Mesenchymal stem cell (in vitro differentiated cells and primary cell): ENCODE measurements at regions not wholly inside any gene's neighbourhood (a gene's known extent, or its start where the extent isn't known, plus 50 kb on each side); places are given as distances from the start of the nearest gene placed in this dataset.
A peak's percentile ranks its signal among the peaks of the same experiment; 100 is the strongest.

ENCODE experiments used
- DNase-seq: peaks from one replicate; pipeline ENCODE4 v3.0.0-alpha.2; 2013
- H2AFZ ChIP-seq: one replicate; pipeline ENCODE4 v1.6.1; 2013; ENCODE audit warnings: low read depth, mild to moderate bottlenecking, control low read depth, inconsistent platforms, low read length, moderate library complexity
- H2AK5ac ChIP-seq: 2 replicates; pipeline ENCODE4 v1.6.1; 2013; ENCODE audit warnings: low read length, moderate library complexity, mild to moderate bottlenecking, inconsistent platforms; ENCODE audit not compliant: severe bottlenecking
- H2BK120ac ChIP-seq: one replicate; pipeline ENCODE4 v1.6.1; 2013; ENCODE audit warnings: low read depth, mild to moderate bottlenecking, inconsistent platforms, low read length, moderate library complexity
- H2BK12ac ChIP-seq, 2 experiments: one replicate each; pipeline ENCODE4 v1.6.1; 2013; ENCODE audit warnings: inconsistent platforms in 2 of 2, low read length in 2 of 2, mild to moderate bottlenecking in 2 of 2, moderate library complexity in 2 of 2, control low read depth in 1 of 2
- H2BK15ac ChIP-seq: one replicate; pipeline ENCODE4 v1.6.1; 2013; ENCODE audit warnings: mild to moderate bottlenecking, low read depth, inconsistent platforms; ENCODE audit not compliant: poor library complexity, severe bottlenecking
- H2BK5ac ChIP-seq: 2 replicates; pipeline ENCODE4 v1.6.1; 2013; ENCODE audit warnings: low read depth, mild to moderate bottlenecking, low read length, control low read depth, inconsistent platforms; ENCODE audit not compliant: poor library complexity, severe bottlenecking
- H3K14ac ChIP-seq, 2 experiments: one replicate each; pipeline ENCODE4 v1.6.1; 2013; ENCODE audit warnings: inconsistent platforms in 2 of 2, low read length in 2 of 2, control low read depth in 1 of 2, mild to moderate bottlenecking in 1 of 2, moderate library complexity in 1 of 2
- H3K18ac ChIP-seq, 2 experiments: one replicate each; pipeline ENCODE4 v1.6.1; 2013; ENCODE audit warnings: inconsistent platforms in 2 of 2, low read length in 2 of 2, control low read depth in 1 of 2, low read depth in 1 of 2, mild to moderate bottlenecking in 1 of 2
- H3K23ac ChIP-seq, 2 experiments: one replicate each; pipeline ENCODE4 v1.6.1; 2013; ENCODE audit warnings: inconsistent platforms in 2 of 2, low read length in 2 of 2, mild to moderate bottlenecking in 2 of 2, moderate library complexity in 2 of 2, control low read depth in 1 of 2
- H3K27ac ChIP-seq: 2 replicates; pipeline ENCODE4 v1.5.1; 2013; ENCODE audit warnings: mild to moderate bottlenecking, moderate library complexity, low read length, control low read depth, inconsistent platforms; ENCODE audit not compliant: poor library complexity, severe bottlenecking
- H3K27me3 ChIP-seq, 2 experiments: 2 replicates each; pipeline versions ENCODE4 v1.6.1 to v1.7.0; 2013; ENCODE audit warnings: low read length in 2 of 2, mild to moderate bottlenecking in 2 of 2, moderate library complexity in 2 of 2, control low read depth in 1 of 2, inconsistent platforms in 1 of 2; ENCODE audit not compliant: control insufficient read depth in 1 of 2, insufficient read depth in 1 of 2
- H3K36me3 ChIP-seq, 2 experiments: 2 replicates each; pipeline versions ENCODE4 v1.6.1 to v1.7.0; 2013; ENCODE audit warnings: low read length in 2 of 2, control low read depth in 1 of 2, inconsistent platforms in 1 of 2, low read depth in 1 of 2, mild to moderate bottlenecking in 1 of 2; ENCODE audit not compliant: insufficient read depth in 2 of 2, control insufficient read depth in 1 of 2
- H3K4ac ChIP-seq, 2 experiments: one replicate each; pipeline ENCODE4 v1.6.1; 2013; ENCODE audit warnings: inconsistent platforms in 2 of 2, low read length in 2 of 2, mild to moderate bottlenecking in 2 of 2, moderate library complexity in 2 of 2, control low read depth in 1 of 2, low read depth in 1 of 2
- H3K4me1 ChIP-seq: 2 replicates; pipeline ENCODE4 v1.6.1; 2013; ENCODE audit warnings: low read depth, low read length, control low read depth; ENCODE audit not compliant: control insufficient read depth, insufficient read depth
- H3K4me2 ChIP-seq: 2 replicates; pipeline ENCODE4 v1.6.1; 2013; ENCODE audit warnings: low read length, mild to moderate bottlenecking, inconsistent platforms; ENCODE audit not compliant: poor library complexity, severe bottlenecking
- H3K4me3 ChIP-seq, 2 experiments: 2 replicates each; pipeline versions ENCODE4 v1.5.1 to v1.7.0; 2013; ENCODE audit warnings: low read length in 2 of 2, mild to moderate bottlenecking in 2 of 2, control low read depth in 1 of 2, low read depth in 1 of 2; ENCODE audit not compliant: insufficient read depth in 1 of 2
- H3K79me1 ChIP-seq: replicated peaks from 2 replicates; pipeline ENCODE4 v1.6.1; 2013; ENCODE audit warnings: mild to moderate bottlenecking, control low read depth, low read length, inconsistent platforms; ENCODE audit not compliant: poor library complexity, severe bottlenecking
- H3K9ac ChIP-seq: 2 replicates; pipeline ENCODE4 v1.7.0; 2013; ENCODE audit warnings: mild to moderate bottlenecking, low read length, moderate library complexity
- H3K9me3 ChIP-seq: 2 replicates; pipeline ENCODE4 v1.7.0; 2013; ENCODE audit warnings: mild to moderate bottlenecking, low read length; ENCODE audit not compliant: control insufficient read depth
- H4K8ac ChIP-seq: one replicate; pipeline ENCODE4 v1.6.1; 2013; ENCODE audit warnings: inconsistent platforms, mild to moderate bottlenecking, low read length, moderate library complexity
- H4K91ac ChIP-seq: one replicate; pipeline ENCODE4 v1.6.1; 2013; ENCODE audit warnings: mild to moderate bottlenecking, low read length, inconsistent platforms
- WGBS: methylation state at CpG from one replicate; pipeline ENCODE4 v1.1.7; 2013; ENCODE audit warnings: mixed read lengths; 5-methylcytosine and 5-hydroxymethylcytosine counted together

DNA sequence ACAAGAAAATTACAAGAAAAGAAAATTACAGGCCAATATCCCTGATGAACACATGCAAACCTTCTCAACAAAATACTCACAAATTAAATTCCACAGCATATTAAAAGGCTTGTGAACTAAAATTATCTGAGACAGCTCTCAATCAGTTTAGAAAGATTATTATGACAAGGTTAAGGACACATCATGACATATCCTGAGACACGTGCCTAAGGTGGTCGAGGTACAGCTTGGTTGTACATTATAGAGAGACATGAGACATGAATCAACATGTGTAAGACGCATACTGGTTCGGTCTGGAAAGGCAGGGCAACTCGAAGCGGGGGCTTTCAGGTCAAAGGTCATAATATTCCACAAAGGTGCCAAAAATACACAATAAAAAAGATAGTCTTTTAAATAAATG is 598.3 kb upstream of the REG3G start:
- no peak overlapping the region for H3K27ac ChIP-seq
- no peaks in the 10 kb centered on the region for H3K79me1 ChIP-seq
- H3K18ac ChIP-seq: no peak overlapping the region
- no peak overlapping the region for H3K4me3 ChIP-seq
- no peaks in the 10 kb centered on the region for H3K4me1 ChIP-seq
- H3K4ac ChIP-seq: no peak overlapping the region
- no peak overlapping the region for H2BK12ac ChIP-seq
- WGBS: 97% methylated on average over 4 of the region's 6 CpGs
- H3K27me3 ChIP-seq: no peaks in the 10 kb centered on the region
- no peak overlapping the region for H4K91ac ChIP-seq
- no peaks in the 10 kb centered on the region for H3K36me3 ChIP-seq
- no peak overlapping the region for H2BK5ac ChIP-seq
- H4K8ac ChIP-seq: no peak overlapping the region
- H2BK15ac ChIP-seq: no peak overlapping the region
- no peak overlapping the region for H3K9ac ChIP-seq
- no peak overlapping the region for H3K4me2 ChIP-seq
- no peak overlapping the region for H2BK120ac ChIP-seq
- no peak overlapping the region for H2AK5ac ChIP-seq
- H3K23ac ChIP-seq: no peak overlapping the region
- no peak overlapping the region for H2AFZ ChIP-seq
- peaks cover 2% of the 10 kb centered on the region for H3K9me3 ChIP-seq
- H3K14ac ChIP-seq: no peak overlapping the region
- no peak for DNase-seq

- Histone ChIP-seq H3K4ac (no peak overlapping the region), H3K14ac (no peak overlapping the region)
Observed at GRCh38 chr2:78431241-78431640, 594.3 kb upstream of the REG3G start.

GRCh38 chr2:78439122-78439521 is 586.4 kb upstream of the REG3G start:
- Histone ChIP-seq H3K9ac (no peak overlapping the region), H3K4me1 (no peaks in the 10 kb centered on the region), H3K4me2 (no peak overlapping the region), H2BK120ac (no peak overlapping the region), H3K9me3 (peaks cover 6% of the 10 kb centered on the region), H3K79me1 (no peaks in the 10 kb centered on the region), H2BK12ac (no peak overlapping the region), H4K91ac (no peak overlapping the region), H2BK15ac (no peak overlapping the region), H3K18ac (no peak overlapping the region), H3K4ac (no peak overlapping the region), H2AFZ (no peak overlapping the region), H3K36me3 (no peaks in the 10 kb centered on the region), H3K4me3 (no peak overlapping the region), H3K23ac (no peak overlapping the region), H4K8ac (no peak overlapping the region), H3K27me3 (no peaks in the 10 kb centered on the region), H3K14ac (no peak overlapping the region), H3K27ac (no peak overlapping the region), H2AK5ac (no peak overlapping the region), H2BK5ac (no peak overlapping the region)
- WGBS: no CpG with 5 or more reads among the region's 2 CpGs
- DNase-seq: no peak

More at GRCh38 chr2:78431241-78431640, 594.3 kb upstream of the REG3G start:
- Histone ChIP-seq H2AFZ (no peak overlapping the region), H2BK120ac (no peak overlapping the region), H3K18ac (no peak overlapping the region), H2BK5ac (no peak overlapping the region), H3K27ac (no peak overlapping the region), H3K27me3 (no peaks in the 10 kb centered on the region), H3K4me1 (no peaks in the 10 kb centered on the region), H3K9ac (no peak overlapping the region), H3K79me1 (no peaks in the 10 kb centered on the region), H2BK15ac (no peak overlapping the region), H4K8ac (no peak overlapping the region), H3K36me3 (no peaks in the 10 kb centered on the region), H2AK5ac (no peak overlapping the region), H3K9me3 (no peaks in the 10 kb centered on the region), H2BK12ac (no peak overlapping the region), H3K4me2 (no peak overlapping the region), H3K23ac (no peak overlapping the region), H3K4me3 (no peak overlapping the region), H4K91ac (no peak overlapping the region)
- 96% methylated on average over 2 of the region's 3 CpGs for WGBS
- DNase-seq: peak; percentile 5

DNA sequence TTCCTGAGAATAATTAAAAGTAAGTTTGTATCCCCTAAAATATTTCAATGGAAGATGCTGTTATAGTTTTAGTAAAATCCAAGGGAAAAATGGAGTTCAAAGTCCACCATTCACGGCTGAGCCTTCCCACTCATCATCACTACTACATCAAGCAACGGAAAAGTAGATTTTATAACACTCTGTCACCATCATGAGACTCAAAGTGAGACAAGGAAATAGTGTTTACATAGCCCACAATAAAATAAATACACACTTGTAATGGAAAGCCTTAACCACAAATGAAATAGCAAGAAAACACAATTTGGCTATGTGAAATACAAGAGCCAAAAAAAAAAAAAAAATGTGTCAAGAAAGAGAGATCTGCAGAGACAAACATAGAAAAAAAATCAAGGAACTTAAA is 569.9 kb upstream of the REG3G start:
- H3K27me3 ChIP-seq: no peaks in the 10 kb centered on the region
- H3K27ac ChIP-seq: no peak overlapping the region
- no peaks in the 10 kb centered on the region for H3K4me1 ChIP-seq
- H3K14ac ChIP-seq: no peak overlapping the region
- H2BK5ac ChIP-seq: no peak overlapping the region
- H3K79me1 ChIP-seq: no peaks in the 10 kb centered on the region
- H2AK5ac ChIP-seq: no peak overlapping the region
- no peak overlapping the region for H2BK15ac ChIP-seq
- H4K8ac ChIP-seq: no peak overlapping the region
- H3K36me3 ChIP-seq: no peaks in the 10 kb centered on the region
- no peaks in the 10 kb centered on the region for H3K9me3 ChIP-seq
- no peak overlapping the region for H3K9ac ChIP-seq
- H3K4me2 ChIP-seq: no peak overlapping the region
- H3K23ac ChIP-seq: no peak overlapping the region
- no peak overlapping the region for H2BK120ac ChIP-seq
- WGBS: no CpG with 5 or more reads among the region's 2 CpGs
- no peak for DNase-seq
- H3K4ac ChIP-seq: no peak overlapping the region
- no peak overlapping the region for H2AFZ ChIP-seq
- H3K18ac ChIP-seq: no peak overlapping the region
- H3K4me3 ChIP-seq: no peak overlapping the region
- no peak overlapping the region for H4K91ac ChIP-seq
- no peak overlapping the region for H2BK12ac ChIP-seq
